ENCODE measurements at regions not wholly inside any gene's neighbourhood (a gene's known extent, or its start where the extent isn't known, plus 50 kb on each side); places are given as distances from the start of the nearest gene placed in this dataset.
"Not testable (repeated sequence)": the region's sequence is repeated elsewhere in the genome, so short reads cannot be mapped to it uniquely, and the experiment has no call there.

DNA sequence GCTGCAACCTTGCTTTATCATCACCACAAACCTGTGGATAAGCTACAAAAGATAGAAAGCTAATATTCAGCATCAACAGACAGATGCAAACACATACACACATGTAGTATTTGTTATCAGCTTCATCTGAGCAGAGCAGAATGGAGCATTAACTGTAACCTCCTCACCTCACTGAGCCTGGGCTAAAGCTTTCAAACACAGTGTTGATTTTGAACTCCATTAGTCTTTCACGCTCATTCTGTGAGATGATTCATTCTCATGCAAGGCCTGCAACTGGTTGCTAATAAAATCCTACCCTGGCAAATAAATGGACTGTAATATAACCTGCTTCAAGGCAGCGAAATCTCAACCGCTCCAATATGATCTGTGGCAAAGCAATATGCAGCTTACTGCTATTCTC lies 1360.6 kb upstream of the ACO1 start:
- H3K27me3 Mint-ChIP-seq (ENCODE audit: insufficient read depth), result no peaks in the 10 kb centered on the region
- no peak overlapping the region for H3K27ac Mint-ChIP-seq
- H3K4me1 Mint-ChIP-seq (ENCODE audit: low read depth), result no peaks in the 10 kb centered on the region
- no peaks in the 10 kb centered on the region for H3K36me3 Mint-ChIP-seq (ENCODE audit: low read depth)
- intact Hi-C loops (cut with micrococcal nuclease), result no loop called here
- no peak for DNase-seq (ENCODE audit: low spot score)
- no peaks in the 10 kb centered on the region for H3K9me3 Mint-ChIP-seq
- H3K4me3 Mint-ChIP-seq, result no peak overlapping the region

DNA sequence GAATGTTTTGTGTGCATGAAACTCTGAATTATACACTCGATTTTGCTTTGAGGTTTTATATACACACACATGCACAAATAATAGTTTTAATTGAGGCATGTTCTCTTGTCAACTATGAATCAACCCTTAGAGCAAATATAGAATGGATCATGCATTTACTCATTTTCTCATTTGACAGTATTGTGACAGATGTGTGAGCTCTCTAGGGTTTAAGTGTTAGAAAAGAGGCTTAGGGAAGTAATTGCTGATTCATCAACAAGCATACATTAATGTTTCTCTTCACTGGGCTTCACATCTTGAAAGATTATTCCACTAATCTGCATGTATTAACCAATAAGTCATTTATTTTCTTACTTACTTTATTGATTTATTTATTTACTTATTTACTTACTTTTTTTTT lies 1356.8 kb upstream of the ACO1 start:
- DNase-seq (ENCODE audit: low spot score), result no peak
- H3K4me1 Mint-ChIP-seq (ENCODE audit: low read depth), result no peaks in the 10 kb centered on the region
- intact Hi-C loops (cut with micrococcal nuclease), result no loop called here
- H3K36me3 Mint-ChIP-seq (ENCODE audit: low read depth), result no peaks in the 10 kb centered on the region
- H3K9me3 Mint-ChIP-seq, result no peaks in the 10 kb centered on the region
- no peak overlapping the region for H3K27ac Mint-ChIP-seq
- H3K27me3 Mint-ChIP-seq (ENCODE audit: insufficient read depth), result no peaks in the 10 kb centered on the region
- no peak overlapping the region for H3K4me3 Mint-ChIP-seq

GRCh38 chr9:31028137-31028536 lies 1356.3 kb upstream of the ACO1 start:
- intact Hi-C loops (cut with micrococcal nuclease), result no loop called here
- Mint-ChIP-seq H3K9me3 (no peaks in the 10 kb centered on the region), H3K4me3 (no peak overlapping the region), H3K36me3 (ENCODE audit: low read depth) (no peaks in the 10 kb centered on the region), H3K27ac (no peak overlapping the region), H3K4me1 (ENCODE audit: low read depth) (no peaks in the 10 kb centered on the region), H3K27me3 (ENCODE audit: insufficient read depth) (no peaks in the 10 kb centered on the region)
- no peak for DNase-seq (ENCODE audit: low spot score)

DNA sequence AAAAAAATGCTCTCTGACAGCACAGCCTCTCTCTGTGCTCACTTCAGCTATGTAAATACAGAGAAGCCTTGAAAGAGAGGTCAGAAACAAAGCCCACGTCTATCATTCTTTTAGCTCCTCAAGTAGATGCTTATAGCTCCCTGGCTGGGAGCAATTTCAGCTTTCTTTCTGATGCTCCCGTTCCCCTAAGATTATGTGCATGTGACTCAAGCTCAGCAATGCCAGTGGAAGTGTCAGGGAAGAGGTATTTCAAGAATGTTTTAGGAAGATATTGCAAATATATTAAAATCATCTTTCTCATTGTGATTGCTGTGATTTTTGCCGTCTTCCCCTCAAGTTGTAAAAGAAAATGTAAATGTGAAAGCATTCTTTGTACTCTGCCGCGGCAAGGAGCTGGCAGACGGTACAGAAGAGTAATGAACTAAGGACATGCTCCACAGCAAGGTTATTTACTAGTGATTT lies 1353.7 kb upstream of the ACO1 start:
- Mint-ChIP-seq H3K36me3 (ENCODE audit: low read depth) (no peaks in the 10 kb centered on the region), H3K9me3 (no peaks in the 10 kb centered on the region), H3K4me1 (ENCODE audit: low read depth) (no peaks in the 10 kb centered on the region), H3K27me3 (ENCODE audit: insufficient read depth) (no peaks in the 10 kb centered on the region), H3K27ac (no peak overlapping the region), H3K4me3 (no peak overlapping the region)
- intact Hi-C loops (cut with micrococcal nuclease), result no loop called here
- no peak for DNase-seq (ENCODE audit: low spot score)

GRCh38 chr9:31032206-31032605 lies 1352.2 kb upstream of the ACO1 start:
- H3K4me3 Mint-ChIP-seq, result no peak overlapping the region
- no peaks in the 10 kb centered on the region for H3K36me3 Mint-ChIP-seq (ENCODE audit: low read depth)
- intact Hi-C loops (cut with micrococcal nuclease), result no loop called here
- no peaks in the 10 kb centered on the region for H3K27me3 Mint-ChIP-seq (ENCODE audit: insufficient read depth)
- DNase-seq (ENCODE audit: low spot score), result no peak
- H3K4me1 Mint-ChIP-seq (ENCODE audit: low read depth), result no peaks in the 10 kb centered on the region
- no peak overlapping the region for H3K27ac Mint-ChIP-seq
- H3K9me3 Mint-ChIP-seq, result no peaks in the 10 kb centered on the region

GRCh38 chr9:31034311-31034710 lies 1350.1 kb upstream of the ACO1 start:
- Mint-ChIP-seq H3K36me3 (ENCODE audit: low read depth) (no peaks in the 10 kb centered on the region), H3K4me1 (ENCODE audit: low read depth) (no peaks in the 10 kb centered on the region), H3K27ac (no peak overlapping the region), H3K4me3 (no peak overlapping the region), H3K9me3 (no peaks in the 10 kb centered on the region), H3K27me3 (ENCODE audit: insufficient read depth) (no peaks in the 10 kb centered on the region)
- intact Hi-C loops (cut with micrococcal nuclease), result no loop called here
- no peak for DNase-seq (ENCODE audit: low spot score)

DNA sequence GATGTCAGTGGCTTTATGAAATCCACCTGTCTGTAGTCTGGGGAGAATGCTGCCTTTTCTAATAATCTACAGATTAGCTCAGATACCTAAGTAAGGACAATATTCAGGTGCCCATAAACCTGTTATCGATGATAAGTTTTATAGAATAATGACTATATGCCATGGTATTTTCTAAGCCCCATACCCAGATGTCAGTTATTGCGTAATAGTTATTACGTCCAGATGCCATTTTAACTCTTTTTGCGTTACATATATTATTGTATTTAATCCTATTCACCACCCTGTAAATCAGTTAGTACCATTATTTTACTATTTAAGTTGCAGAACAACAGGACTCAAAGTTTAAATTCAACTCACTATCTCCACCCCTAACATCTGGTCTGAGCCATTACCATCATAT lies 1343.9 kb upstream of the ACO1 start:
- Mint-ChIP-seq H3K27ac (no peak overlapping the region), H3K36me3 (ENCODE audit: low read depth) (no peaks in the 10 kb centered on the region), H3K4me3 (no peak overlapping the region), H3K4me1 (ENCODE audit: low read depth) (no peaks in the 10 kb centered on the region), H3K27me3 (ENCODE audit: insufficient read depth) (no peaks in the 10 kb centered on the region), H3K9me3 (no peaks in the 10 kb centered on the region)
- DNase-seq (ENCODE audit: low spot score), result no peak
- intact Hi-C loops (cut with micrococcal nuclease), result no loop called here

DNA sequence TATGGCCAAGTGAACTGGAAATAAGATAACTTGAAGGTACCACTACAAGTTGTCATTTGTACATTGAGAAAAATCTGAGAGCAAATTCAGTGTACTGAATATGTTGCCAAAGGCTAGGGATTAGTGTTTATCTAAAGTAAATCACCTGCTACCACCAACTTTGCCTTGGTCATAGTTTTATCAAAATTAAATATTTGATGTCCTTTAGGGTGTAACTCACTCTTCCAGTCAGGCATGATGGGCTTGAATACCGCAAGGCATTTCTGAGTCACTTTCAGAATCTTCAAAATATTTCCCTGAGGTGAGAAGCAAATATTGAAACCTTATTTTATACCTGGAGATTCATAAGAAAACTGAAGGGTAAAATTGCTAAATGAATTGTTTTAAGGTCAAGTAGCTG lies 1338.6 kb upstream of the ACO1 start:
- Mint-ChIP-seq H3K36me3 (ENCODE audit: low read depth) (no peaks in the 10 kb centered on the region), H3K27me3 (ENCODE audit: insufficient read depth) (no peaks in the 10 kb centered on the region), H3K4me3 (no peak overlapping the region), H3K4me1 (ENCODE audit: low read depth) (no peaks in the 10 kb centered on the region), H3K27ac (no peak overlapping the region), H3K9me3 (no peaks in the 10 kb centered on the region)
- no peak for DNase-seq (ENCODE audit: low spot score)
- intact Hi-C loops (cut with micrococcal nuclease), result no loop called here

GRCh38 chr9:31061592-31061991 lies 1322.9 kb upstream of the ACO1 start:
- H3K4me3 Mint-ChIP-seq; H3K36me3 Mint-ChIP-seq (ENCODE audit: low read depth); H3K27me3 Mint-ChIP-seq (ENCODE audit: insufficient read depth); intact Hi-C loops (cut with micrococcal nuclease); H3K4me1 Mint-ChIP-seq (ENCODE audit: low read depth); H3K9me3 Mint-ChIP-seq; H3K27ac Mint-ChIP-seq; DNase-seq (ENCODE audit: low spot score): not testable (repeated sequence)

GRCh38 chr9:31065691-31066090 lies 1318.8 kb upstream of the ACO1 start:
- intact Hi-C loops (cut with micrococcal nuclease), result no loop called here
- Mint-ChIP-seq H3K4me1 (ENCODE audit: low read depth) (no peaks in the 10 kb centered on the region), H3K4me3 (no peak overlapping the region), H3K27ac (no peak overlapping the region), H3K27me3 (ENCODE audit: insufficient read depth) (peaks cover 2% of the 10 kb centered on the region), H3K36me3 (ENCODE audit: low read depth) (no peaks in the 10 kb centered on the region), H3K9me3 (peaks cover 4% of the 10 kb centered on the region)
- DNase-seq (ENCODE audit: low spot score), result no peak

DNA sequence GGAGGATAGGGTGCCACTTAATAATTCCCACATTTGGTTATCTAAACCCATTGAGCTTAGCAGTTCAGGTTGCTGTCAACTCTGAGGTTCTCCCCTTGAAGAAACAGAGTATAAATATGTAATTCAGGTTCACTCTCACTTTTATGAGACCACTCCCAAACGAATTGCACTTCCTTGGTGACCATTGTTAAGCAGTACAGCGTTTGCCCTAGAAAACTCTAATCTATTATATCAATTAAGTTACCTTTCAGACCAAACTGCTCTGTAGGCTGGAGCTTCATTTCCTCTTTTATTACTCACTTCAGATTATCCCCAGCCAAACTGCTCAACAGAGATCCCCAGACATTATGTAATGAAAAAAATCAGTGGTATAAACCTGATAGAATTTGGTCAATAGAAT lies 1317.0 kb upstream of the ACO1 start:
- peaks cover 1% of the 10 kb centered on the region for H3K9me3 Mint-ChIP-seq
- DNase-seq (ENCODE audit: low spot score), result no peak
- H3K4me3 Mint-ChIP-seq, result no peak overlapping the region
- H3K27ac Mint-ChIP-seq, result no peak overlapping the region
- intact Hi-C loops (cut with micrococcal nuclease), result no loop called here
- H3K36me3 Mint-ChIP-seq (ENCODE audit: low read depth), result no peaks in the 10 kb centered on the region
- no peaks in the 10 kb centered on the region for H3K4me1 Mint-ChIP-seq (ENCODE audit: low read depth)
- peaks cover 2% of the 10 kb centered on the region for H3K27me3 Mint-ChIP-seq (ENCODE audit: insufficient read depth)

- no peaks in the 10 kb centered on the region for H3K27me3 Mint-ChIP-seq (ENCODE audit: insufficient read depth)
- no peak overlapping the region for H3K27ac Mint-ChIP-seq
- no peak overlapping the region for H3K4me3 Mint-ChIP-seq
- no peaks in the 10 kb centered on the region for H3K4me1 Mint-ChIP-seq (ENCODE audit: low read depth)
- no peaks in the 10 kb centered on the region for H3K36me3 Mint-ChIP-seq (ENCODE audit: low read depth)
- no peaks in the 10 kb centered on the region for H3K9me3 Mint-ChIP-seq
- no peak for DNase-seq (ENCODE audit: low spot score)
- intact Hi-C loops (cut with micrococcal nuclease), result no loop called here
Observed at GRCh38 chr9:31071606-31072286, 1312.7 kb upstream of the ACO1 start.

- H3K4me1 Mint-ChIP-seq (ENCODE audit: low read depth), result no peaks in the 10 kb centered on the region
- no peak overlapping the region for H3K27ac Mint-ChIP-seq
- H3K27me3 Mint-ChIP-seq (ENCODE audit: insufficient read depth), result peaks cover 3% of the 10 kb centered on the region
- no peak overlapping the region for H3K4me3 Mint-ChIP-seq
- H3K9me3 Mint-ChIP-seq, result no peaks in the 10 kb centered on the region
- intact Hi-C loops (cut with micrococcal nuclease), result no loop called here
- H3K36me3 Mint-ChIP-seq (ENCODE audit: low read depth), result no peaks in the 10 kb centered on the region
- no peak for DNase-seq (ENCODE audit: low spot score)
Observed at GRCh38 chr9:31078175-31078574, 1306.3 kb upstream of the ACO1 start.

GRCh38 chr9:31084350-31084749 lies 1300.1 kb upstream of the ACO1 start:
- H3K27ac Mint-ChIP-seq, result no peak overlapping the region
- no peaks in the 10 kb centered on the region for H3K36me3 Mint-ChIP-seq (ENCODE audit: low read depth)
- DNase-seq (ENCODE audit: low spot score), result no peak
- intact Hi-C loops (cut with micrococcal nuclease), result no loop called here
- no peaks in the 10 kb centered on the region for H3K9me3 Mint-ChIP-seq
- no peak overlapping the region for H3K4me3 Mint-ChIP-seq
- no peaks in the 10 kb centered on the region for H3K4me1 Mint-ChIP-seq (ENCODE audit: low read depth)
- H3K27me3 Mint-ChIP-seq (ENCODE audit: insufficient read depth), result peaks cover 4% of the 10 kb centered on the region
